CD14-positive monocyte (primary cell): ENCODE measurements at regions not wholly inside any gene's neighbourhood (a gene's known extent, or its start where the extent isn't known, plus 50 kb on each side); places are given as distances from the start of the nearest gene placed in this dataset.
"Not testable (repeated sequence)": the region's sequence is repeated elsewhere in the genome, so short reads cannot be mapped to it uniquely, and the experiment has no call there.

Experiments
- DNase-seq, 3 donors: peaks; one replicate each; pipeline ENCODE4 v3.0.0-alpha.2; 2011 to 2022
- H2AFZ ChIP-seq: 2 replicates; pipeline ENCODE4 v1.6.0; 2012; ENCODE audit warnings: mild to moderate bottlenecking, low read depth, low read length, inconsistent platforms; ENCODE audit not compliant: insufficient read depth, poor library complexity, severe bottlenecking
- H3K27ac ChIP-seq, 2 donors: 1 replicate in 1 of 2; 2 replicates in 1 of 2; pipeline ENCODE4 v1.5.1; 2012 to 2013; ENCODE audit warnings: low read length in 2 of 2, control low read depth in 1 of 2, inconsistent platforms in 1 of 2, low read depth in 1 of 2, mild to moderate bottlenecking in 1 of 2
- H3K27me3 ChIP-seq, 2 donors: one replicate each; pipeline versions ENCODE4 v1.6.0 to v1.6.1; 2011 to 2013; ENCODE audit warnings: low read length in 2 of 2; ENCODE audit not compliant: control insufficient read depth in 2 of 2, insufficient read depth in 2 of 2
- H3K36me3 ChIP-seq, 2 donors: replicated peaks in 1 of 2; 1 replicate in 1 of 2; 2 replicates in 1 of 2; pipeline versions ENCODE4 v1.5.1 to v1.6.1; 2012 to 2013; ENCODE audit warnings: low read length in 2 of 2, control low read depth in 1 of 2, inconsistent platforms in 1 of 2, mild to moderate bottlenecking in 1 of 2; ENCODE audit not compliant: insufficient read depth in 2 of 2, control insufficient read depth in 1 of 2
- H3K4me1 ChIP-seq, 2 donors: 1 replicate in 1 of 2; 2 replicates in 1 of 2; pipeline versions ENCODE4 v1.5.1 to v1.6.1; 2012 to 2013; ENCODE audit warnings: low read length in 2 of 2, control low read depth in 1 of 2, inconsistent platforms in 1 of 2, mild to moderate bottlenecking in 1 of 2, moderate library complexity in 1 of 2; ENCODE audit not compliant: insufficient read depth in 2 of 2, control insufficient read depth in 1 of 2
- H3K4me2 ChIP-seq: replicated peaks from 2 replicates; pipeline ENCODE3; 2012; ENCODE audit warnings: low read length, moderate library complexity, mild to moderate bottlenecking; ENCODE audit not compliant: poor library complexity, severe bottlenecking; ENCODE audit errors: extremely low read depth
- H3K4me3 ChIP-seq, 3 experiments: fragments of 200-600 bp in 1 of 3; sonication (generic) in 1 of 3; replicated peaks in 1 of 3; 1 replicate in 2 of 3; 2 replicates in 1 of 3; pipeline ENCODE4 v1.5.1; 2011 to 2013; ENCODE audit warnings: low read length in 3 of 3, mild to moderate bottlenecking in 3 of 3, control low read depth in 2 of 3, low read depth in 2 of 3, inconsistent platforms in 1 of 3, moderate library complexity in 1 of 3
- H3K79me2 ChIP-seq: 2 replicates; pipeline ENCODE4 v1.6.0; 2012; ENCODE audit warnings: mild to moderate bottlenecking, control low read depth, inconsistent platforms, low read length, moderate library complexity; ENCODE audit not compliant: insufficient read depth
- H3K9ac ChIP-seq: 2 replicates; pipeline ENCODE4 v1.6.0; 2017; ENCODE audit warnings: low read length, mild to moderate bottlenecking; ENCODE audit not compliant: insufficient read depth, poor library complexity, severe bottlenecking
- H3K9me3 ChIP-seq, 2 donors: replicated peaks in 1 of 2; 1 replicate in 1 of 2; 2 replicates in 1 of 2; pipeline versions ENCODE4 v1.5.1 to v1.6.1; 2012 to 2013; ENCODE audit warnings: low read length in 2 of 2, control low read depth in 1 of 2; ENCODE audit not compliant: control insufficient read depth in 1 of 2, insufficient read depth in 1 of 2
- H4K20me1 ChIP-seq: 2 replicates; pipeline ENCODE4 v1.6.0; 2012; ENCODE audit warnings: mild to moderate bottlenecking, low read length, control low read depth, moderate library complexity; ENCODE audit not compliant: insufficient read depth
- H3K27ac Mint-ChIP-seq, 7 donors: one replicate each; pipeline ENCODE4 v1.8.0; 2020; ENCODE audit warnings: mild to moderate bottlenecking in 7 of 7, mixed read lengths in 7 of 7, moderate library complexity in 6 of 7, inconsistent platforms in 2 of 7
- H3K27me3 Mint-ChIP-seq, 3 donors: one replicate each; pipeline ENCODE4 v1.8.0; 2021 to 2022; ENCODE audit warnings: low read depth in 3 of 3, mild to moderate bottlenecking in 3 of 3, mixed read lengths in 3 of 3, moderate library complexity in 3 of 3, inconsistent platforms in 1 of 3
- H3K36me3 Mint-ChIP-seq, 2 donors: one replicate each; pipeline ENCODE4 v1.8.0; 2020; ENCODE audit warnings: mixed read lengths in 2 of 2, inconsistent platforms in 1 of 2, mild to moderate bottlenecking in 1 of 2
- H3K4me1 Mint-ChIP-seq: one replicate; pipeline ENCODE4 v1.8.0; 2020; ENCODE audit warnings: mild to moderate bottlenecking, mixed read lengths
- H3K4me3 Mint-ChIP-seq, 2 donors: one replicate each; pipeline ENCODE4 v1.8.0; 2020; ENCODE audit warnings: mild to moderate bottlenecking in 2 of 2, mixed read lengths in 2 of 2, moderate library complexity in 1 of 2
- H3K9me3 Mint-ChIP-seq, 7 donors: one replicate each; pipeline ENCODE4 v1.8.0; 2020 to 2022; ENCODE audit warnings: mixed read lengths in 7 of 7, mild to moderate bottlenecking in 6 of 7, moderate library complexity in 6 of 7, inconsistent platforms in 2 of 7
- CTCF ChIP-seq: fragments of 200-600 bp; IDR thresholded peaks from one replicate; pipeline ENCODE4 v1.8.0; 2022; ENCODE audit warnings: antibody characterized with exemption, mild to moderate bottlenecking
- WGBS: methylation state at CpG from one replicate; pipeline ENCODE4 v1.1.5; 2013; ENCODE audit warnings: missing lambda C conversion rate; ENCODE audit not compliant: insufficient coverage; 5-methylcytosine and 5-hydroxymethylcytosine counted together
- intact Hi-C, 2 donors: fragments of 100-400 bp; cut with micrococcal nuclease; formaldehyde crosslinking; loops; one replicate each; pipeline versions ENCODE4 v1.15.0 to v1.15.1; 2023

- no peak for TF ChIP-seq CTCF
- no peak overlapping the region for H3K27ac Mint-ChIP-seq
- H3K4me1 Mint-ChIP-seq: no peaks in the 10 kb centered on the region
- H3K9me3 ChIP-seq: no peaks in the 10 kb centered on the region
- H3K36me3 ChIP-seq: no peaks in the 10 kb centered on the region
- peaks cover 0 to 4% (median 0%) of the 10 kb centered on the region in 7 donors for H3K9me3 Mint-ChIP-seq
- no peak overlapping the region for H3K9ac ChIP-seq
- H3K27me3 ChIP-seq: no peaks in the 10 kb centered on the region
- no peaks in the 10 kb centered on the region for H4K20me1 ChIP-seq
- no peak overlapping the region for H2AFZ ChIP-seq
- H3K4me1 ChIP-seq: no peaks in the 10 kb centered on the region
- no peaks in the 10 kb centered on the region for H3K36me3 Mint-ChIP-seq
- intact Hi-C loops: no loop called here
- H3K4me2 ChIP-seq: no peak overlapping the region
- no peak overlapping the region for H3K27ac ChIP-seq
- H3K4me3 ChIP-seq: no peak overlapping the region
- 46% methylated on average over 2 of the region's 5 CpGs for WGBS
- no peaks in the 10 kb centered on the region for H3K79me2 ChIP-seq
- H3K4me3 Mint-ChIP-seq: no peak overlapping the region
- DNase-seq: no peak
- H3K27me3 Mint-ChIP-seq: peaks cover 0 to 1% (median 0%) of the 10 kb centered on the region in 3 donors
Observed at GRCh38 chr4:117908306-117909207, 125.7 kb upstream of the NDST3 start.

GRCh38 chr4:117916728-117917127 is 117.6 kb upstream of the NDST3 start:
- 93% methylated on average over 4 of the region's 4 CpGs for WGBS

GRCh38 chr4:117922311-117922710 is 112.0 kb upstream of the NDST3 start:
- peaks cover 6 to 14% (median 9%) of the 10 kb centered on the region in 7 donors for H3K9me3 Mint-ChIP-seq
- not testable (repeated sequence) for H3K36me3 ChIP-seq, H3K36me3 Mint-ChIP-seq

More at GRCh38 chr4:117916728-117917127, 117.6 kb upstream of the NDST3 start:
- Mint-ChIP-seq H3K27ac (no peak overlapping the region), H3K4me3 (no peak overlapping the region), H3K4me1 (no peaks in the 10 kb centered on the region), H3K36me3 (no peaks in the 10 kb centered on the region), H3K27me3 (peaks cover 0 to 4% (median 3%) of the 10 kb centered on the region in 3 donors), H3K9me3 (peaks cover 5 to 23% (median 8%) of the 10 kb centered on the region in 7 donors)
- Histone ChIP-seq H3K4me2 (no peak overlapping the region), H3K27me3 (no peaks in the 10 kb centered on the region), H3K36me3 (no peaks in the 10 kb centered on the region), H2AFZ (no peak overlapping the region), H3K27ac (no peak overlapping the region), H3K4me3 (no peak overlapping the region), H3K4me1 (no peaks in the 10 kb centered on the region), H3K9me3 (peaks cover 0 to 5% of the 10 kb centered on the region in 2 donors), H4K20me1 (no peaks in the 10 kb centered on the region), H3K9ac (no peak overlapping the region), H3K79me2 (no peaks in the 10 kb centered on the region)
- no peak for TF ChIP-seq CTCF
- intact Hi-C loops: no loop called here
- no peak for DNase-seq

More at GRCh38 chr4:117922311-117922710, 112.0 kb upstream of the NDST3 start:
- H3K4me2 ChIP-seq, H3K27me3 Mint-ChIP-seq, intact Hi-C loops, H4K20me1 ChIP-seq, H3K4me3 ChIP-seq, H3K27ac ChIP-seq, H3K9me3 ChIP-seq, H3K9ac ChIP-seq, H2AFZ ChIP-seq, H3K4me3 Mint-ChIP-seq, DNase-seq, H3K79me2 ChIP-seq, H3K27ac Mint-ChIP-seq, H3K4me1 Mint-ChIP-seq, H3K4me1 ChIP-seq, H3K27me3 ChIP-seq: not testable (repeated sequence)
- 93% methylated on average over 4 of the region's 9 CpGs for WGBS
